NCI-H446 (cell line): ENCODE measurements at regions not wholly inside any gene's neighbourhood (a gene's known extent, or its start where the extent isn't known, plus 50 kb on each side); places are given as distances from the start of the nearest gene placed in this dataset.
A peak's percentile ranks its signal among the peaks of the same experiment; 100 is the strongest.
"Not testable (repeated sequence)": the region's sequence is repeated elsewhere in the genome, so short reads cannot be mapped to it uniquely, and the experiment has no call there.

Experiments used
- DNase-seq, 2 experiments: peaks; one replicate each; lab custom pipeline; 2025; lab: John Stamatoyannopoulos, UW

- not testable (repeated sequence) for DNase-seq
These were observed 92.0 kb upstream of the TMTC4 start for GRCh38 chr13:100766570-100766969.

GRCh38 chr13:100764937-100765336, 90.3 kb upstream of the TMTC4 start:
- no peak for DNase-seq

GRCh38 chr13:100762126-100762525, 87.5 kb upstream of the TMTC4 start:
- DNase-seq: not testable (repeated sequence)

- DNase-seq: no peak
These were observed 81.3 kb upstream of the TMTC4 start for GRCh38 chr13:100755891-100756290.

- DNase-seq: no peak
These were observed 79.9 kb upstream of the TMTC4 start for GRCh38 chr13:100754459-100754858.

- DNase-seq: peak in 1 of 2 experiments; percentile 2
These were observed 78.8 kb upstream of the TMTC4 start for GRCh38 chr13:100753376-100753775.

GRCh38 chr13:100751826-100752225, 77.2 kb upstream of the TMTC4 start:
- no peak for DNase-seq

GRCh38 chr13:100746953-100747683, 72.5 kb upstream of the TMTC4 start:
- no peak for DNase-seq

- DNase-seq: no peak
These were observed 63.7 kb upstream of the TMTC4 start for GRCh38 chr13:100738176-100738855.

GRCh38 chr13:100735494-100735893, 60.9 kb upstream of the TMTC4 start:
- DNase-seq: no peak

- no peak for DNase-seq
These were observed 59.7 kb upstream of the TMTC4 start for GRCh38 chr13:100734194-100734720.

- no peak for DNase-seq
These were observed 58.7 kb upstream of the TMTC4 start for GRCh38 chr13:100733261-100733660.

GRCh38 chr13:100728201-100728600, 53.6 kb upstream of the TMTC4 start:
- DNase-seq: no peak

- no peak for DNase-seq
These were observed 50.9 kb upstream of the TMTC4 start for GRCh38 chr13:100725472-100725871.

- DNase-seq: no peak
These were observed 50.0 kb upstream of the TMTC4 start for GRCh38 chr13:100724568-100724967.
